H7 (cell line): ENCODE measurements at regions not wholly inside any gene's neighbourhood (a gene's known extent, or its start where the extent isn't known, plus 50 kb on each side); places are given as distances from the start of the nearest gene placed in this dataset.

Experiments
- DNase-seq: peaks from one replicate; pipeline ENCODE4 v3.0.0; 2012
- H3K27me3 ChIP-seq: 2 replicates; pipeline ENCODE4 v1.6.0; 2011; ENCODE audit warnings: mild to moderate bottlenecking, low read length; ENCODE audit not compliant: control insufficient read depth, insufficient read depth
- H3K36me3 ChIP-seq: replicated peaks from 2 replicates; pipeline ENCODE4 v1.5.1; 2011; ENCODE audit warnings: low read length; ENCODE audit not compliant: control insufficient read depth, insufficient read depth
- H3K4me3 ChIP-seq: 2 replicates; pipeline ENCODE4 v1.5.1; 2011; ENCODE audit warnings: low read depth, mild to moderate bottlenecking, control low read depth, low read length, moderate library complexity; ENCODE audit not compliant: insufficient read depth

DNA sequence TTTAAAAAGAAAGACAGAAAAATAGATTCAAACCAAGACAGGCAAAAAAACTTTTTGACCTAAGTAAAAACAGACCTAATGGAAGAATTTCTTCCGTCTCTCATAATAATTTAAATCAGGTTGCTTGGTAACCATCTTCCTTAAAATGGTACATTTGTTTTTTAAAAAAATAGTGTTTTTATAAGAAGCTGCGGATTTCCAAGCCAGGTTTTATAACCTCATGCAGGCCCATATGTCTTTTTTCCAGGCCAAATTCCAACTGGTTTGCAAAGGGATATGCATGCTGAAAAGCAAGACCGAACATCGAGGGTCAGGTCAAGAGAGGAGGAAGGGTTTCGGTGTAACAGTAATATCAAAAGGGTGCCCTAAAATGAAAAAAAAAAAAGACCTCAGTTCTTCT lies 172.9 kb downstream of the MAIP1 start:
- DNase-seq: no peak
- Histone ChIP-seq H3K27me3 (no peaks in the 10 kb centered on the region), H3K36me3 (no peaks in the 10 kb centered on the region), H3K4me3 (no peak overlapping the region)

DNA sequence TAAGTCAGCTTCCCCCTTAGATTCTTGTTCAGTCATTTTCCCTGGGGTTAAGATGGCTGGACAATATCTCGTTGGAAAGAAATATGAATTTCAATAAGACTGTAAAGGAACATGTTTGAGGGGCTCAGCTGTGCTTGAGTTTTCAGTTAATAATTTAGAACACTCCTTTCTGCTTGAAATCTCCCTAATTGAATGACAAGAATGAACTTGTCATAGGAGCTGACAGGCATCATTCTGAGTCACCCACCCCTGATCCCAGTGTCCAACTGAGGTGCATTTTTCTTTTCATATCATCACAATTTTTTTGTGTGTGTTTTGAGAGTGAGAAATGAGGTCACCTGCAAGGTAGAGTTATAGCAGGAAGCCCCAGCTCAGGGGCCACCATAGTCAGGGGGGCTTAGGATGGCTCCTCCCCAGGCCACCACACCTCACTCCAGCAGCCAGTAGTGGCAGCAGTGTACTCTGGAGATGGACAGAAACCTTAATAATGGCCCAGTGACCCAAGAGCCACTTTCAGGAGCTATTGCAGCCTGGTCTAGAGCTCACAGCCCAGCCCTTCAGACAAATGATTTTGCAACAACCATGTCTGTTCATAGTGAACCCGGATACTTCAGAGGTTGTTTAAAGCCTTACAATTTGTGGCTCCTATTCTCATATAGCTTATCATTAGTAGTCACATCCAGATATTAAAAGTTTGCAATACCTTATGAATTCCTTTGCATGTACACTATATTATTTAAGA lies 174.5 kb downstream of the MAIP1 start:
- Histone ChIP-seq H3K4me3 (no peak overlapping the region), H3K27me3 (no peaks in the 10 kb centered on the region), H3K36me3 (no peaks in the 10 kb centered on the region)
- DNase-seq: no peak

- DNase-seq: no peak
- H3K27me3 ChIP-seq: no peaks in the 10 kb centered on the region
- H3K36me3 ChIP-seq: no peaks in the 10 kb centered on the region
- no peak overlapping the region for H3K4me3 ChIP-seq
Observed at GRCh38 chr2:200130762-200131166, 175.4 kb downstream of the MAIP1 start.

DNA sequence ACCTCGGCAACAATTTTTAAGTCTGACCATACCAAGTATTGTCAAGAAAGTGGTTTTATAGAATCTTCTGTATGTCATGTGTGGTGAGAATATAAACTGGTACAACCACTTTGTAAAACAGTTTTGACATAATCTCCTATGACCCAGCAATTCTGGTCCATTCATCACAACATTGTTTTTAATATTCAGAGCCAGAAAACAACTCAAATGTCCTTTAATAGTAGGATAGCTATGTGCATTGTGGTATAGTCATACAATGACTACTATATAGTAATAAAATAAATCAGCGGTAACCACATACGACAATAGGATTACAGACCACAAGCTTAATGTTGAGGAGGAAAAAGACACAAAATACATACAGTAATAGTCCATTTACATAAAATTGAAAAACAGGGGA lies 175.2 kb upstream of the SPATS2L start:
- no peaks in the 10 kb centered on the region for H3K27me3 ChIP-seq
- H3K36me3 ChIP-seq: no peaks in the 10 kb centered on the region
- no peak for DNase-seq
- no peak overlapping the region for H3K4me3 ChIP-seq

DNA sequence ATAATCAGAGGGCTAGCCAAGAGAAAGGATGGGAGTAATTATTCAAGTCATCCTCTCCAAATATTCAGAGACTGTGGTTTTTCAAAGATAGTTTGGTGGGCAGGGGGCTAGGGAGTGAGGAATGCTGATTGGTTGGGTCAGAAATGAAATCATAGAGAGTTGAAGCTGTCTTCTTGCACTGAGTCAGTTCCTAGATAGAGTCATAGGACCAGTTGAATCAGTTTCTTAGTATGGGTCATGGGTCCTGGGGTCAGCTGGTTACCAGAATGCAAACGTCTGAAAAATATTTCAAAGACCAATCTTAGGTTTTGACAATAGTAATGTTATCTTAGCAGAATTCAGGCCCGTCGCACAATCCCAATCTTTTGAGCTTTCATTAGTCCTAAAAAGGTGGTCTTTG lies 171.4 kb upstream of the SPATS2L start:
- Histone ChIP-seq H3K4me3 (no peak overlapping the region), H3K27me3 (no peaks in the 10 kb centered on the region), H3K36me3 (no peaks in the 10 kb centered on the region)
- no peak for DNase-seq

- Histone ChIP-seq H3K36me3 (no peaks in the 10 kb centered on the region), H3K27me3 (no peaks in the 10 kb centered on the region), H3K4me3 (no peak overlapping the region)
- DNase-seq: peak; percentile 17
Observed at GRCh38 chr2:200136655-200137054, 169.8 kb upstream of the SPATS2L start.

GRCh38 chr2:200137271-200137670 lies 169.2 kb upstream of the SPATS2L start:
- Histone ChIP-seq H3K4me3 (no peak overlapping the region), H3K36me3 (no peaks in the 10 kb centered on the region), H3K27me3 (no peaks in the 10 kb centered on the region)
- DNase-seq: no peak

GRCh38 chr2:200137691-200138090 lies 168.8 kb upstream of the SPATS2L start:
- Histone ChIP-seq H3K36me3 (no peaks in the 10 kb centered on the region), H3K27me3 (no peaks in the 10 kb centered on the region), H3K4me3 (no peak overlapping the region)
- no peak for DNase-seq

GRCh38 chr2:200138391-200139124 lies 167.9 kb upstream of the SPATS2L start:
- H3K27me3 ChIP-seq: no peaks in the 10 kb centered on the region
- no peak overlapping the region for H3K4me3 ChIP-seq
- H3K36me3 ChIP-seq: no peaks in the 10 kb centered on the region
- DNase-seq: no peak

DNA sequence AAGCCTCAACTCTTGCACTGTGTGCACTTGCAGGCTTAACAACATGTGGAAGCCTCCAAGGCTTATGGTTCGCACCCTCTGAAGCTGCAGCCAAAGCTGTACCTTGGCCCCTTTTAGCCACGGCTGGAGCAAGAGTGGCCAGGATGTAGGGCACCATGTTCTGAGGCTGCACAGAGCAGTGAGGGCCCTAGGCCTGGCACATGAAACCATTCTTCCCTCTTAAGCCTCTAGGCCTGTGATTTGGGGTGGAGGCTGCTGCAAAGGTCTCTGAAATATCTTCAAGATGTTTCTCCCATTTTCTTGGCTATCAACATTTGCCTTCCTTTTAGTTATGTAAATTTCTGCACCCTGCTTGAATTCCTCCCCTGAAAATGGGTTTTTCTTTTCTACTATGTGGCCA lies 161.9 kb upstream of the SPATS2L start:
- Histone ChIP-seq H3K36me3 (peaks cover 2% of the 10 kb centered on the region), H3K27me3 (no peaks in the 10 kb centered on the region), H3K4me3 (no peak overlapping the region)
- no peak for DNase-seq

GRCh38 chr2:200146501-200146900 lies 160.0 kb upstream of the SPATS2L start:
- H3K27me3 ChIP-seq: no peaks in the 10 kb centered on the region
- no peak overlapping the region for H3K4me3 ChIP-seq
- no peak for DNase-seq
- peaks cover 2% of the 10 kb centered on the region for H3K36me3 ChIP-seq

DNA sequence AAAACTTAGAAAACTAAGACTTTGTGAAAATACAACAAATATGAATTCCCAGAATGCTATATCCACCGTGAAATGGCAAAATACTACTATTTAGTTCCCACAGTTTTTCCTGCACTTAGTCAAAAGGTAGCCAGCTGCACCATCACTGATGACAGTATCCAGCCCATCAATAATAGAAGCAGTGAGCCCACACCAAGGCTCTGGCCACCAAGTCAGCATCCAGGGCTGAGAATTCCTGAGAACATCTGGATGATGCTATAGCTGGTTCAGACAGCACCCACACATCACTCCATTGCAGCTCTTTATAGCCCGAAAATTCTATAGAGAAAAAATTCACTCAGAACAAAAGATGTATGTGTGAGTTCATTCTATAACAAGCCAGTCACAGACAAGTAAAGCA lies 159.1 kb upstream of the SPATS2L start:
- Histone ChIP-seq H3K27me3 (no peaks in the 10 kb centered on the region), H3K4me3 (no peak overlapping the region), H3K36me3 (peaks cover 2% of the 10 kb centered on the region)
- no peak for DNase-seq

DNA sequence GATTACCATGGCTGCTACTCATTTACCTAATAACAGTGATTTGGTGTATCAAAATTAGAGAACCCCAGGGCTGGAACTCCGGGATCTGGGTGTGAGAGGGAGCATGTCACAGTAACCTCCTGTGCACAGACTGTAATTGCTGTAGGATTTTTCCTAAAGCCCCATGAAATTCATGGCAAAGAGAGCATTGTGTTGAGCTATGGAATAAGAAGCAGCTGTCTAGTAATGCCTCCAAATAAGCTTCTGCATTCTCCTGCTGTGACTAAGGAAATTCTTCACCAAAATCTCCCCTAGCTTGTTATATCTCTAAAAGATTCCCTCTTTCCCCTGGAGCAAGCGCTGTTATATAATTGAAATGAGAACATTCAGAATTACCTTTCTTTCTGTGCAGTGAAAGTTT lies 158.1 kb upstream of the SPATS2L start:
- peaks cover 2% of the 10 kb centered on the region for H3K36me3 ChIP-seq
- H3K4me3 ChIP-seq: no peak overlapping the region
- H3K27me3 ChIP-seq: no peaks in the 10 kb centered on the region
- no peak for DNase-seq

DNA sequence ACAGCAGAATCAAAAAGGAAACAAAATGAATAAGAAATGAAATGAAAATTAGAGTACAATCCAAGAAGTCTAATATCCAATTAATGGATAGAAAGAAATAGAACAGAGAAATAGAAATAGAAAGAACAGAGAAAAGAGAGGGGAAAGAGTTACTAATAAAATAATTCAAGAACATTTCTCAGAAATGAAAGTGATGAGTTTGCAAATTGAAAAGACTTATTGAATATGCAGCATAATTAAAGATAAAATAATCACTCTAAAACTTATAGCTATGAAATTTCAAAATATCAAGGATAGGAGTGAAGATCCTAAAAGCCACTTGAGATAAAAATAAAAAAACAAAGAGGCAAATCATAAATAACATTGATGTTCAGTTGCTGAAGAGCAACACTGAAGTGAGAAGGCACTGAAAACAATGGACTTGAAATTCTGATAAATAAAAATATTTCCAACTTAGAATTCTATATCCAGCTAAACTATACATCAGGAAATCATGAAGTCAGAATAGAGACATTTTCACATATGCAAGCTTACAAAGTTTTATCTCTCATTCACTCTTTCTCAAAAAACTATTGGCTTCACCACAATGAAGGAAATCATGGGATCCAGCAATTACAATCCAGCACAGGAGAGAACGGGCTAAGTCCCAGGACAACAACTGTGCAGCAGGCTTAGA lies 155.9 kb upstream of the SPATS2L start:
- Histone ChIP-seq H3K27me3 (no peaks in the 10 kb centered on the region), H3K36me3 (no peaks in the 10 kb centered on the region), H3K4me3 (no peak overlapping the region)
- no peak for DNase-seq

DNA sequence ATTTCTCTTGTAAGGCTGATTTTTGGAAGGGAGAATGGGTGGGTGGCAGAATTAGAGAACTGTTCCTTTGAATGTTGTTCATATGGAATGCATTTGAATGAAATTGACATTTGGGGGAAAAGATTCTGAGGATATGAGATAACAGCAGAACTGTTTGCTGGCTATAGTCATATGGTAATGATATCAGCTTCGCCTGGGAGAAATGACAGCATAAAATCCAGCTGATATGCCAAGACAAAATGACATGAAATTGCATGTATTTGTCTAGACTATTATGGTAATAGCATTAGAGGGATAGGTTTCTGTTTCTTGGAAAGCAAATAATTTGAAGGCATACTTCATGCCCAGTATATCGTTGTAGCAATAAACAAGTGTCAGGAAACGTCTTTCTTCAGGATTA lies 150.8 kb upstream of the SPATS2L start:
- H3K4me3 ChIP-seq: no peak overlapping the region
- DNase-seq: no peak
- no peaks in the 10 kb centered on the region for H3K27me3 ChIP-seq
- H3K36me3 ChIP-seq: no peaks in the 10 kb centered on the region
